ENCODE measurements at regions not wholly inside any gene's neighbourhood (a gene's known extent, or its start where the extent isn't known, plus 50 kb on each side); places are given as distances from the start of the nearest gene placed in this dataset.

DNA sequence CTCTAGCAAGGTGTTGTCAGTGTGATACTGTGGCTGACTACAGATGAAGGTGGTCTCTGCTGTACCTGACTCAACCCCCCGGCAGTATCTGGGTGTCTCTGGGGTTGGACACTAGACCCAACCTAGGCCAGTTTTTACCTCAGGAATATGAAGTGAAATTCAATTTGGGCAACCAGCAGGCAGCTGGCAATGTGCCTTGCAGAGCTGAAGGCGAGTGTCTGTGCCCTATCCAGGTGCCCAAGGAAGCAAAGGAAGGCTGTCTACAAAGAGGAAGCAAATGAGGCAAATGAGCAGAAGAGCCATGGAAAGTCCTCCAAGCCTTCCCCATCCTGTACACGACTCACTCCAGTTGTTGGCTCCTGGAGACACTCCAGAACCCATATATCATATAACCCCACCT lies 264.6 kb upstream of the AGAP1 start:
- in situ Hi-C loops (cut with HindIII; ENCODE audit: low pct_ligation_motif_present, low sequenced_read_pairs): no loop called here
- Histone ChIP-seq H3K27me3 (replicated peaks) (no peaks in the 10 kb centered on the region), H3K27ac (no peak overlapping the region), H3K4me3 (ENCODE audit: low read depth, low read length) (no peak overlapping the region), H3K36me3 (replicated peaks) (no peaks in the 10 kb centered on the region)
- TF ChIP-seq, protein P1, sequence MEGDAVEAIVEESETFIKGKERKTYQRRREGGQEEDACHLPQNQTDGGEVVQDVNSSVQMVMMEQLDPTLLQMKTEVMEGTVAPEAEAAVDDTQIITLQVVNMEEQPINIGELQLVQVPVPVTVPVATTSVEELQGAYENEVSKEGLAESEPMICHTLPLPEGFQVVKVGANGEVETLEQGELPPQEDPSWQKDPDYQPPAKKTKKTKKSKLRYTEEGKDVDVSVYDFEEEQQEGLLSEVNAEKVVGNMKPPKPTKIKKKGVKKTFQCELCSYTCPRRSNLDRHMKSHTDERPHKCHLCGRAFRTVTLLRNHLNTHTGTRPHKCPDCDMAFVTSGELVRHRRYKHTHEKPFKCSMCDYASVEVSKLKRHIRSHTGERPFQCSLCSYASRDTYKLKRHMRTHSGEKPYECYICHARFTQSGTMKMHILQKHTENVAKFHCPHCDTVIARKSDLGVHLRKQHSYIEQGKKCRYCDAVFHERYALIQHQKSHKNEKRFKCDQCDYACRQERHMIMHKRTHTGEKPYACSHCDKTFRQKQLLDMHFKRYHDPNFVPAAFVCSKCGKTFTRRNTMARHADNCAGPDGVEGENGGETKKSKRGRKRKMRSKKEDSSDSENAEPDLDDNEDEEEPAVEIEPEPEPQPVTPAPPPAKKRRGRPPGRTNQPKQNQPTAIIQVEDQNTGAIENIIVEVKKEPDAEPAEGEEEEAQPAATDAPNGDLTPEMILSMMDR (IDR thresholded peaks at IDR 0.05; ENCODE audit: low read depth, low read length, missing control alignments): no peak
- no peak for DNase-seq

DNA sequence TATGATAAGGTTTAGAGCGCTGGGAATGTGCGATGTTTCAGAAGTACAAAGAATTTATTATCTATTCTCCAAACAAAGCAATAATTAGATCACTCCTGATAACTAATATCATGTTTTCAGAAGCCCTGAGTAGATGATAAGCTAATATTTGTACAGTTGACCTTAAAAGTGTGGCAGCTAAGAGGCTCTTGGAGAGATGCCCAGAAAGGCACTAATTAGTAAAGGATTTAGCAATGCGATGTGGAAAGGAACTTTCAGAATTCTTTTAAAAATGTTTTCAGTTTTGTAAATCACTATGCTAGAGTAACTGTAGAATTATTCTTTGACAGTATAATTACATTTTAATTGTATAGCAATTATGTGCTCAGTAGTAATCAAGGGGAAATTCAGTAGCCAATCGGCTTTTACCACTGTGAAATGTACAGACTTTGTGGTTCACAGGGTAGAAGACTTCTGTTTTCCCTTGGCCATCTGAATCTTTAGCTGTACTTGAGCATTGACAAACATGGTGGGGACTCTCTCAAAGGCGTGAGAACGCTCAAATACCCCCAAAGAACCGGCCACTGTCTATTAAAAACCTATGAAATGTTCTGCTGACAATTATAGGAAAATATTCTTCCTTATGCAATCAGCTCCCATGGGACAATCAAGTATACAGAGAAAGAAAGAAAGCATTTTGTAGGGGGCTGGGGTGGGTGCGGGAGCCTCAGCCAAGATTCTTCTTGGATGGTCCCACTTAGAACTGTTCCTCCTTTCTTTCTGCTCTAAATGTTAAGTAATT lies 262.8 kb upstream of the AGAP1 start:
- Histone ChIP-seq H3K36me3 (replicated peaks) (no peaks in the 10 kb centered on the region), H3K27ac (no peak overlapping the region), H3K4me3 (ENCODE audit: low read depth, low read length) (no peak overlapping the region), H3K27me3 (replicated peaks) (no peaks in the 10 kb centered on the region)
- in situ Hi-C loops (cut with HindIII; ENCODE audit: low pct_ligation_motif_present, low sequenced_read_pairs): no loop called here
- TF ChIP-seq, protein P1 (IDR thresholded peaks at IDR 0.05; ENCODE audit: low read depth, low read length, missing control alignments): no peak
- DNase-seq: no peak

DNA sequence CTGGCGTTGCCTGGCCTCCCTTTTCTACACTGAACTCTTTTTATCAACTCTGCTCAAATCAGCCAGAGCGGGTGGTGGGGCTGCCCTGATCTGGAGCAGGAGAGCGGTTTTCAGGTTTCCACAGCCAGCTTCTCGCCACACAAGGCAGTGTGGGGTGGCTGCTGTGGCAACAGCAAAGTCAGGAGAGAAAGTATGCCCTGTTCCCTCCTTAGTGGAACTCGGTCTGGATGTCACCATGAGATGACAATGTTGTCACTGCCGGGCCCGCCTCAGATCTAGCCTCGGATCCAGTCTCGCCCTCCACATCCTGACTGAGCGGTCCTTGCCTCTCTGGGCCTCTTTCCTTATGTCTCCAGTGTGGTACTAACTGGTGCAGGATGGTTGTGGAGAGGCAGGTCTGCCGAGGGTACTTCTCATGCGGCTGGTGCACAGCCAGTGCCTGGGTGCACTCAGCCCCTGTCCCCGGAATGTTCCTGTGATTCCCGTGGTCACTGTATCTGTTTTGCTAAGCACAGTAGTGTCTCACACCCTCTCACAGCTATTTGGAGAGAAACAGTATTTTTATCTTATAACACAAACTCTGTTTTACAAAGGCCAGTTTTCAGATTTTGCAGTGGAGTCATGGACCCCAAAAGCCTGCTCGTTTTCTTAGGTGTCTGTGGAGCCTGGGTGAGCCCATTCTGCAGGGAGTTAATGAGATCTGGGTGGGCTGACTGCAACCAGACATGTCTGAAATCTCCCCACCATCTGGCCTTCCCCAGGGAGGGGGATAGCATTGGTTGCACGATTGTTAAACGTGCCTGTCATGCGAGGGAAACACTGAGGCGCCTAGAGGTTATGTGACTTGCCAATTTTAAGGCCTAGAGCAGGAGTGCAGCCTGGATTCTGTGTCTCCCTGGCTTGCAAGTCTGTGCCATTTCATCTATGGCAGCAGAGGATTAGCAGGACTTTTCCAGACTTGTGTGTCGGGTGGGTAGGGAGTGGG lies 261.1 kb upstream of the AGAP1 start:
- DNase-seq: no peak
- no peaks in the 10 kb centered on the region for H3K36me3 ChIP-seq (replicated peaks)
- in situ Hi-C loops (cut with HindIII; ENCODE audit: low pct_ligation_motif_present, low sequenced_read_pairs): no loop called here
- H3K27ac ChIP-seq: no peak overlapping the region
- no peak overlapping the region for H3K4me3 ChIP-seq (ENCODE audit: low read depth, low read length)
- TF ChIP-seq, protein P1 (IDR thresholded peaks at IDR 0.05; ENCODE audit: low read depth, low read length, missing control alignments): no peak
- H3K27me3 ChIP-seq (replicated peaks): no peaks in the 10 kb centered on the region

DNA sequence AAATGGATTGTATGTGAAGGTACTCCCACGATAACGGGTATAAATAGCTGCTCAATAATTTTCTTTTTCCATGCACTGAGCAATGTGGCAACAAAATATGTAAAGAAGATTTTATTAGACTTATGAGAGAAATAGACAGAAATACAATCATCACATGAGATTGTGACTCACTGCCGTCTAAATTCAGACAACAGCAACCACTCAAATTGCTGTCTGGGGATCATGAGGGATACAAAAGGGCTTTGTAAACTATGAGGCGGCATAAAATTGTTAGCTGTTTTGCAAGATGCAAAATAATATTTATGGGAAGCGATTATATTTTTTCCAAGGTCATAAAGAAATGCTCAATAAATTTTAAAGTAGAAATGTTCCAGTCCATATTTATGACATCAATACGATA lies 259.1 kb upstream of the AGAP1 start:
- no peaks in the 10 kb centered on the region for H3K36me3 ChIP-seq (replicated peaks)
- in situ Hi-C loops (cut with HindIII; ENCODE audit: low pct_ligation_motif_present, low sequenced_read_pairs): no loop called here
- peak; percentile 60 for DNase-seq
- H3K27me3 ChIP-seq (replicated peaks): no peaks in the 10 kb centered on the region
- no peak overlapping the region for H3K4me3 ChIP-seq (ENCODE audit: low read depth, low read length)
- TF ChIP-seq, protein P1 (IDR thresholded peaks at IDR 0.05; ENCODE audit: low read depth, low read length, missing control alignments): no peak
- no peak overlapping the region for H3K27ac ChIP-seq

DNA sequence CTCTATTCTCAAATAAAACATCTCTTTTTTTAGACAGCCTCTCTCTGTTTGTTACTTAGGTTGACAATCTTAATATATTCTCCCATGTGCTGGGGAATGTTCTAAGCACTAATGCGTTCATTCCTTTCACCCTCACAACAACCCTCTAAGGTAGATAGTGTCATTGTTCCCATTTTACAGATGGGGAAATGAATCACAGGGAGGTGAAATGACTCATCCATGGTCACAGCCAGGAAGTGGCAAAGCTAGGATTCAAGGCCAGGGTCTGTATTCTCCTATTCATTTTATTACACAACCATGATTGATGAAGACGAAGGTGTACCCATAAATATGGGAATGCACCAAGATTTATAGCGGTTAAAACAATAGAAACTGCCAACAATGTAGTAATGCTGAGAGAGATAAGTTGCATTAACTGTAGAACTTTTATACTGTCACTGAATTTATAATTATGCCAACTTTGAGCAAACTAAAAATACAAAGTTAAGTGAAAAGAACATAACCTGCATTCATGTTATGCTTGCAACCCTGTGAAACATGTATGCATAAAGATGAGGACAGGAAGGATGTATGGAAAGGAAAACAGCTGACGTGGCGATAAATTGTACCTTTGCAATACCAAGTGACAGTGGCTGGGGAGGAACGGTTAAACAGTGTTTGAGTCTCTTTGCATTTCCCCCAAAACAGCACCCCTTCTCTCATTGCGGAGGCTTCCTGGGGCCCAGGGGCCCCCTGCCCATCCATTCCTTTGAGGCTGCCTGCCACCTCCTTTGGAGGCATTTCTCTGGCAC lies 257.7 kb upstream of the AGAP1 start:
- DNase-seq: no peak
- Histone ChIP-seq H3K36me3 (replicated peaks) (no peaks in the 10 kb centered on the region), H3K4me3 (ENCODE audit: low read depth, low read length) (no peak overlapping the region), H3K27ac (no peak overlapping the region), H3K27me3 (replicated peaks) (no peaks in the 10 kb centered on the region)
- in situ Hi-C loops (cut with HindIII; ENCODE audit: low pct_ligation_motif_present, low sequenced_read_pairs): no loop called here
- TF ChIP-seq, protein P1 (IDR thresholded peaks at IDR 0.05; ENCODE audit: low read depth, low read length, missing control alignments): no peak

Data from brain microvascular endothelial cell (primary cell).